Vagina (tissue), 2 donors: ENCODE measurements at regions not wholly inside any gene's neighbourhood (a gene's known extent, or its start where the extent isn't known, plus 50 kb on each side); places are given as distances from the start of the nearest gene placed in this dataset.

Experiments
- POLR2A ChIP-seq, 2 donors: fragments of 450-650 bp; IDR thresholded peaks; one replicate each; pipeline ENCODE4 v1.6.1; 2017; ENCODE audit warnings: antibody characterized with exemption in 2 of 2, mild to moderate bottlenecking in 2 of 2, moderate library complexity in 2 of 2
- POLR2AphosphoS5 ChIP-seq, 2 donors: sonication (generic); formaldehyde crosslinking; IDR thresholded peaks; one replicate each; pipeline ENCODE4 v1.9.0; 2017; ENCODE audit warnings: antibody characterized with exemption in 2 of 2, mild to moderate bottlenecking in 2 of 2, low read depth in 1 of 2; ENCODE audit not compliant: insufficient read depth in 1 of 2
- TF ChIP-seq, protein P1 (sequence below), 3 experiments: fragments of 450-650 bp in 2 of 3; fragments of 200-600 bp in 1 of 3; sonication (generic) in 1 of 3; IDR thresholded peaks; one replicate each; pipeline ENCODE4 v1.5.1; 2017 to 2019; ENCODE audit warnings: antibody characterized with exemption in 3 of 3, mild to moderate bottlenecking in 2 of 3, moderate library complexity in 2 of 3

DNA sequence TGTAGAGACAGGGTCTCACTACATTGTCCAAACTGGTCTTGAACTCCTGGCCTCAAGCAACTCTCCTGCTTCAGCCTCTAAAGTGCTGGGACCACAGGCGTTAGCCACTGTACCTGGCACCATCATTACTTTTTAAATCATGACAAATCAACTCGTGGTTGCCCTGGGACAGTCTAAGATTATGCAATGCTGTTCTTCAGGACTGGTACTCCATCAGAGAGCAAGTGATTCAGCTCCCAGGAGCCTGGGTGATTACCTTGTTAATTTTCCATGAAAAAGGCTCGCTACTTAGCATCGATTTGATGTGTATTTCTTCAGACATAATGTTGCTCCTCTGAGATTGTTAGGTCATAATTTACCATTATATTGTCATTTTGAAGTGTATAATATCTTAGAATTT is 158.9 kb upstream of the STEAP4 start:
- TF ChIP-seq, protein P1, sequence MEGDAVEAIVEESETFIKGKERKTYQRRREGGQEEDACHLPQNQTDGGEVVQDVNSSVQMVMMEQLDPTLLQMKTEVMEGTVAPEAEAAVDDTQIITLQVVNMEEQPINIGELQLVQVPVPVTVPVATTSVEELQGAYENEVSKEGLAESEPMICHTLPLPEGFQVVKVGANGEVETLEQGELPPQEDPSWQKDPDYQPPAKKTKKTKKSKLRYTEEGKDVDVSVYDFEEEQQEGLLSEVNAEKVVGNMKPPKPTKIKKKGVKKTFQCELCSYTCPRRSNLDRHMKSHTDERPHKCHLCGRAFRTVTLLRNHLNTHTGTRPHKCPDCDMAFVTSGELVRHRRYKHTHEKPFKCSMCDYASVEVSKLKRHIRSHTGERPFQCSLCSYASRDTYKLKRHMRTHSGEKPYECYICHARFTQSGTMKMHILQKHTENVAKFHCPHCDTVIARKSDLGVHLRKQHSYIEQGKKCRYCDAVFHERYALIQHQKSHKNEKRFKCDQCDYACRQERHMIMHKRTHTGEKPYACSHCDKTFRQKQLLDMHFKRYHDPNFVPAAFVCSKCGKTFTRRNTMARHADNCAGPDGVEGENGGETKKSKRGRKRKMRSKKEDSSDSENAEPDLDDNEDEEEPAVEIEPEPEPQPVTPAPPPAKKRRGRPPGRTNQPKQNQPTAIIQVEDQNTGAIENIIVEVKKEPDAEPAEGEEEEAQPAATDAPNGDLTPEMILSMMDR (IDR thresholded peaks at IDR 0.05): no peak
- TF ChIP-seq POLR2A (IDR thresholded peaks at IDR 0.05): no peak
- TF ChIP-seq POLR2AphosphoS5 (IDR thresholded peaks at IDR 0.05; ENCODE audit: insufficient read depth in 1 of 2, low read depth in 1 of 2): no peak
